Nephron (organoid): ENCODE measurements at regions not wholly inside any gene's neighbourhood (a gene's known extent, or its start where the extent isn't known, plus 50 kb on each side); places are given as distances from the start of the nearest gene placed in this dataset.
A peak's percentile ranks its signal among the peaks of the same experiment; 100 is the strongest.

ENCODE experiments used
- H3K27ac Mint-ChIP-seq, 3 experiments: 2 replicates each; pipeline ENCODE4 v1.8.0; 2020; ENCODE audit warnings: mixed read lengths in 3 of 3, mild to moderate bottlenecking in 2 of 3, moderate library complexity in 1 of 3
- H3K27me3 Mint-ChIP-seq: 2 replicates; pipeline ENCODE4 v1.8.0; 2021; ENCODE audit warnings: low read depth, mild to moderate bottlenecking, moderate library complexity, mixed read lengths
- H3K36me3 Mint-ChIP-seq: 2 replicates; pipeline ENCODE4 v1.8.0; 2020; ENCODE audit warnings: low read depth, mixed read lengths
- H3K4me1 Mint-ChIP-seq: 2 replicates; pipeline ENCODE4 v1.8.0; 2020; ENCODE audit warnings: mixed read lengths
- H3K4me3 Mint-ChIP-seq, 3 experiments: 2 replicates each; pipeline ENCODE4 v1.8.0; 2020; ENCODE audit warnings: mild to moderate bottlenecking in 3 of 3, mixed read lengths in 3 of 3, moderate library complexity in 2 of 3
- H3K9me3 Mint-ChIP-seq: 2 replicates; pipeline ENCODE4 v1.8.0; 2020; ENCODE audit warnings: mixed read lengths
- CTCF ChIP-seq, 3 experiments: fragments of 200-600 bp; sonication (generic); IDR thresholded peaks; one replicate each; pipeline ENCODE4 v1.5.0; 2021; ENCODE audit warnings: antibody characterized with exemption in 3 of 3; ENCODE audit not compliant: unreplicated experiment in 3 of 3

GRCh38 chr16:86835982-86836381, 257.6 kb downstream of the FOXL1 start:
- peaks cover 19% of the 10 kb centered on the region for H3K4me1 Mint-ChIP-seq
- H3K27me3 Mint-ChIP-seq = peaks cover 47% of the 10 kb centered on the region
- no peaks in the 10 kb centered on the region for H3K9me3 Mint-ChIP-seq

GRCh38 chr16:86836503-86837129, 258.3 kb downstream of the FOXL1 start:
- Mint-ChIP-seq H3K36me3 (no peaks in the 10 kb centered on the region), H3K4me3 (no peak overlapping the region), H3K27ac (no peak overlapping the region), H3K27me3 (peaks cover 41% of the 10 kb centered on the region), H3K4me1 (peaks cover 19% of the 10 kb centered on the region), H3K9me3 (no peaks in the 10 kb centered on the region)
- no peak for TF ChIP-seq CTCF (IDR thresholded peaks at IDR 0.05; ENCODE audit: unreplicated experiment in 3 of 3)

More at GRCh38 chr16:86835982-86836381, 257.6 kb downstream of the FOXL1 start:
- no peak overlapping the region for H3K4me3 Mint-ChIP-seq
- no peak for TF ChIP-seq CTCF (IDR thresholded peaks at IDR 0.05; ENCODE audit: unreplicated experiment in 3 of 3)
- H3K36me3 Mint-ChIP-seq = no peaks in the 10 kb centered on the region
- H3K27ac Mint-ChIP-seq = no peak overlapping the region

GRCh38 chr16:86843812-86844211, 265.5 kb downstream of the FOXL1 start:
- peak overlapping the region; percentile 9 to 63 (median 48) for H3K27ac Mint-ChIP-seq
- TF ChIP-seq CTCF (IDR thresholded peaks at IDR 0.05; ENCODE audit: unreplicated experiment in 3 of 3) = no peak
- H3K4me3 Mint-ChIP-seq = no peak overlapping the region
- H3K9me3 Mint-ChIP-seq = peaks cover 4% of the 10 kb centered on the region
- H3K4me1 Mint-ChIP-seq = peaks cover 5% of the 10 kb centered on the region
- H3K36me3 Mint-ChIP-seq = peaks cover 4% of the 10 kb centered on the region
- peaks cover 31% of the 10 kb centered on the region for H3K27me3 Mint-ChIP-seq

GRCh38 chr16:86844695-86845094, 266.3 kb downstream of the FOXL1 start:
- H3K4me1 Mint-ChIP-seq = peaks cover 5% of the 10 kb centered on the region
- TF ChIP-seq CTCF (IDR thresholded peaks at IDR 0.05; ENCODE audit: unreplicated experiment in 3 of 3) = no peak
- H3K4me3 Mint-ChIP-seq = no peak overlapping the region
- peaks cover 38% of the 10 kb centered on the region for H3K27me3 Mint-ChIP-seq
- H3K36me3 Mint-ChIP-seq = peaks cover 4% of the 10 kb centered on the region
- peaks cover 4% of the 10 kb centered on the region for H3K9me3 Mint-ChIP-seq
- H3K27ac Mint-ChIP-seq = peak overlapping the region in 1 of 3 experiments; percentile 33

- Mint-ChIP-seq H3K27ac (peak overlapping the region in 2 of 3 experiments; percentile 22 to 49), H3K9me3 (peaks cover 4% of the 10 kb centered on the region), H3K36me3 (peaks cover 4% of the 10 kb centered on the region), H3K4me3 (no peak overlapping the region), H3K4me1 (peaks cover 5% of the 10 kb centered on the region), H3K27me3 (peaks cover 37% of the 10 kb centered on the region)
- no peak for TF ChIP-seq CTCF (IDR thresholded peaks at IDR 0.05; ENCODE audit: unreplicated experiment in 3 of 3)
These were observed 267.8 kb downstream of the FOXL1 start for GRCh38 chr16:86846136-86846535.

GRCh38 chr16:86848821-86849220, 270.5 kb downstream of the FOXL1 start:
- Mint-ChIP-seq H3K27me3 (peaks cover 24% of the 10 kb centered on the region), H3K36me3 (peaks cover 2% of the 10 kb centered on the region), H3K9me3 (peaks cover 3% of the 10 kb centered on the region), H3K4me3 (no peak overlapping the region), H3K27ac (no peak overlapping the region), H3K4me1 (peaks cover 7% of the 10 kb centered on the region)
- TF ChIP-seq CTCF (IDR thresholded peaks at IDR 0.05; ENCODE audit: unreplicated experiment in 3 of 3) = no peak
